ENCODE measurements at regions not wholly inside any gene's neighbourhood (a gene's known extent, or its start where the extent isn't known, plus 50 kb on each side); places are given as distances from the start of the nearest gene placed in this dataset.

GRCh38 chr2:12819721-12820120 is 103.0 kb downstream of the TRIB2 start:
- H3T11ph ChIP-seq (ENCODE audit: low read length) = no peak overlapping the region
- no peaks in the 10 kb centered on the region; the same call in 1 of the 2 replicates for H3K4me1 ChIP-seq (ENCODE audit: insufficient read depth, low read length)
- H3K79me1 ChIP-seq (ENCODE audit: insufficient read depth, low read depth, low read length, poor library complexity, severe bottlenecking) = no peaks in the 10 kb centered on the region
- DNase-seq = no peak
- H3K4me2 ChIP-seq (ENCODE audit: insufficient read depth, insufficient read length, low read length) = no peak overlapping the region
- H3K9me3 Mint-ChIP-seq = no peaks in the 10 kb centered on the region
- no peak overlapping the region for H2BK20ac ChIP-seq (ENCODE audit: low read depth, low read length, poor library complexity, severe bottlenecking)
- H3K27ac Mint-ChIP-seq = no peak overlapping the region
- no peak overlapping the region for H2BK12ac ChIP-seq (ENCODE audit: insufficient read length, low read depth, low read length)
- H3K4ac ChIP-seq (ENCODE audit: low read depth, low read length) = no peak overlapping the region
- H3K36me3 Mint-ChIP-seq (ENCODE audit: insufficient read depth in 1 of 3, low read depth in 3 of 3) = no peaks in the 10 kb centered on the region
- no peak overlapping the region for H3K4me3 Mint-ChIP-seq
- no peak overlapping the region for H3K56ac ChIP-seq (ENCODE audit: insufficient read length, low read depth, low read length)
- no peak overlapping the region for H3K14ac ChIP-seq (ENCODE audit: insufficient read depth, low read length)
- no peak overlapping the region for H4K91ac ChIP-seq (ENCODE audit: insufficient read length, low read depth, low read length)
- no peak overlapping the region for H2AK5ac ChIP-seq (ENCODE audit: insufficient read length, low read length)
- no peaks in the 10 kb centered on the region for H3K23me2 ChIP-seq (ENCODE audit: insufficient read length, low read depth, low read length, poor library complexity, severe bottlenecking)
- H4K5ac ChIP-seq (ENCODE audit: insufficient read length, low read depth, low read length) = no peak overlapping the region
- no peaks in the 10 kb centered on the region; the same call in 1 of the 2 replicates for H3K27me3 Mint-ChIP-seq (ENCODE audit: low read depth)
- no peak overlapping the region for H2BK5ac ChIP-seq (ENCODE audit: insufficient read length, low read length)
- no CpG with 5 or more reads among the region's 3 CpGs for WGBS (ENCODE audit: extremely low coverage, insufficient read length, low lambda C conversion rate)
- H2BK15ac ChIP-seq (ENCODE audit: low read depth, low read length) = no peak overlapping the region
- H4K20me1 ChIP-seq (ENCODE audit: control insufficient read depth, insufficient read depth, insufficient read length) = no peaks in the 10 kb centered on the region
- H3K27me3 ChIP-seq (ENCODE audit: insufficient read depth, low read length) = no peaks in the 10 kb centered on the region
- TF ChIP-seq, protein P1, sequence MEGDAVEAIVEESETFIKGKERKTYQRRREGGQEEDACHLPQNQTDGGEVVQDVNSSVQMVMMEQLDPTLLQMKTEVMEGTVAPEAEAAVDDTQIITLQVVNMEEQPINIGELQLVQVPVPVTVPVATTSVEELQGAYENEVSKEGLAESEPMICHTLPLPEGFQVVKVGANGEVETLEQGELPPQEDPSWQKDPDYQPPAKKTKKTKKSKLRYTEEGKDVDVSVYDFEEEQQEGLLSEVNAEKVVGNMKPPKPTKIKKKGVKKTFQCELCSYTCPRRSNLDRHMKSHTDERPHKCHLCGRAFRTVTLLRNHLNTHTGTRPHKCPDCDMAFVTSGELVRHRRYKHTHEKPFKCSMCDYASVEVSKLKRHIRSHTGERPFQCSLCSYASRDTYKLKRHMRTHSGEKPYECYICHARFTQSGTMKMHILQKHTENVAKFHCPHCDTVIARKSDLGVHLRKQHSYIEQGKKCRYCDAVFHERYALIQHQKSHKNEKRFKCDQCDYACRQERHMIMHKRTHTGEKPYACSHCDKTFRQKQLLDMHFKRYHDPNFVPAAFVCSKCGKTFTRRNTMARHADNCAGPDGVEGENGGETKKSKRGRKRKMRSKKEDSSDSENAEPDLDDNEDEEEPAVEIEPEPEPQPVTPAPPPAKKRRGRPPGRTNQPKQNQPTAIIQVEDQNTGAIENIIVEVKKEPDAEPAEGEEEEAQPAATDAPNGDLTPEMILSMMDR (conservative IDR thresholded peaks at IDR 0.05) = no peak
- no peaks in the 10 kb centered on the region for H3K9me3 ChIP-seq (ENCODE audit: control insufficient read depth, low read depth, low read length)
- H3K23ac ChIP-seq (ENCODE audit: insufficient read length, low read depth, low read length) = no peak overlapping the region
- no peak overlapping the region for H3K9ac ChIP-seq (ENCODE audit: extremely low read depth, insufficient read length, low read length)
- H3K79me2 ChIP-seq (ENCODE audit: insufficient read depth, low read length) = no peaks in the 10 kb centered on the region
- no peak overlapping the region for H3K18ac ChIP-seq (ENCODE audit: insufficient read length, low read depth, low read length)
- H3K27ac ChIP-seq (ENCODE audit: insufficient read length, low read depth, low read length) = no peak overlapping the region
- H4K8ac ChIP-seq (replicated peaks; ENCODE audit: insufficient read length, low read depth, low read length) = no peak overlapping the region
- H2BK120ac ChIP-seq (ENCODE audit: low read depth, low read length, poor library complexity, severe bottlenecking) = no peak overlapping the region
- H3K4me1 Mint-ChIP-seq = peaks cover 8 to 11% of the 10 kb centered on the region in 2 experiments
- no peak overlapping the region for H2AFZ ChIP-seq (ENCODE audit: low read length)
